K562 (cell line): ENCODE measurements at regions not wholly inside any gene's neighbourhood (a gene's known extent, or its start where the extent isn't known, plus 50 kb on each side); places are given as distances from the start of the nearest gene placed in this dataset.

ENCODE experiments used
- ATAC-seq: fragments of 200-7000 bp; cut with Tn5 transposase; 3 replicates; pipeline ENCODE4 v1.9.1; 2020; ENCODE audit warnings: moderate library complexity
- BruUV-seq: library from RNA; stranded (reverse); fragments of 400-500 nt; replicated peaks from 2 replicates; lab custom pipeline; 2021; lab: Mats Ljungman, UMichigan
- CTCF ChIA-PET: fragments of 300-600 bp; formaldehyde crosslinking; extraction: SDS; loops from one replicate; lab custom pipeline; 2021; ENCODE audit warnings: low intra/inter-chr PET ratio; lab: Yijun Ruan, JAX
- POLR2A ChIA-PET: fragments of 300-600, 350-650 bp; sonication (Branson Sonifier 250); formaldehyde crosslinking; extraction: SDS; loops from one replicate; lab custom pipeline; 2021; ENCODE audit warnings: antibody characterized with exemption, inconsistent platforms; lab: Yijun Ruan, JAX
- DNase-seq, 4 experiments: peaks; one replicate each; pipeline versions ENCODE4 v3.0.0 to v3.0.0-alpha.2; 2011 to 2018; ENCODE audit warnings: low spot score in 3 of 4, mixed read lengths in 3 of 4; ENCODE audit errors: extremely low read depth in 1 of 4
- FAIRE-seq: peaks from 2 replicates; lab custom pipeline; 2011; peaks lifted over from hg19 to GRCh38; lab: Jason Lieb, UNC
- H2AFZ ChIP-seq: 2 replicates; pipeline ENCODE4 v1.6.0; 2011; ENCODE audit warnings: low read depth, low read length, control low read depth, inconsistent platforms
- H3K27ac ChIP-seq: fragments of 200-600 bp; 3 replicates; pipeline ENCODE4 v1.8.0; 2011; ENCODE audit warnings: low read depth, mild to moderate bottlenecking, control low read depth, inconsistent platforms, low read length, moderate library complexity, mixed read lengths; ENCODE audit errors: extremely low read depth
- H3K27me3 ChIP-seq, 2 experiments: fragments of 300-600 bp in 1 of 2; 2 replicates in 1 of 2; 3 replicates in 1 of 2; pipeline versions ENCODE4 v1.6.0 to v1.8.0; 2011; ENCODE audit warnings: inconsistent platforms in 2 of 2, low read length in 2 of 2, mild to moderate bottlenecking in 1 of 2, mixed read lengths in 1 of 2, moderate library complexity in 1 of 2; ENCODE audit not compliant: control insufficient read depth in 2 of 2, insufficient read depth in 2 of 2
- H3K36me3 ChIP-seq: fragments of 300-600 bp; 3 replicates; pipeline ENCODE4 v1.8.0; 2011; ENCODE audit warnings: mild to moderate bottlenecking, low read length, inconsistent platforms; ENCODE audit not compliant: control insufficient read depth, insufficient read depth
- H3K4me1 ChIP-seq, 2 experiments: fragments of 200-600 bp in 1 of 2; replicated peaks in 1 of 2; 2 replicates in 1 of 2; 3 replicates in 1 of 2; pipeline versions ENCODE4 v1.5.1 to v1.8.0; 2011; ENCODE audit warnings: inconsistent platforms in 2 of 2, low read length in 2 of 2, mild to moderate bottlenecking in 1 of 2, mixed read lengths in 1 of 2, moderate library complexity in 1 of 2; ENCODE audit not compliant: control insufficient read depth in 2 of 2, insufficient read depth in 2 of 2
- H3K4me2 ChIP-seq: 2 replicates; pipeline ENCODE4 v1.6.1; 2011; ENCODE audit warnings: low read length, control low read depth, inconsistent platforms, mixed read lengths; ENCODE audit not compliant: insufficient read depth
- H3K4me3 ChIP-seq: fragments of 200-600 bp; sonication (generic), shearing (Covaris generic); 2 replicates; pipeline ENCODE4 v1.5.1; 2016; ENCODE audit warnings: control low read depth, inconsistent platforms
- H3K79me2 ChIP-seq: fragments of 200-600 bp; 3 replicates; pipeline ENCODE4 v1.8.0; 2011; ENCODE audit warnings: low read length, inconsistent platforms; ENCODE audit not compliant: control insufficient read depth, insufficient read depth
- H3K9ac ChIP-seq, 2 experiments: 2 replicates each; pipeline versions ENCODE4 v1.6.0 to v1.6.1; 2011; ENCODE audit warnings: low read depth in 2 of 2, low read length in 2 of 2, control low read depth in 1 of 2, inconsistent platforms in 1 of 2, mild to moderate bottlenecking in 1 of 2, mixed read lengths in 1 of 2; ENCODE audit not compliant: insufficient read depth in 1 of 2
- H3K9me1 ChIP-seq: one replicate; pipeline ENCODE4 v1.6.0; 2011; ENCODE audit warnings: inconsistent platforms, mild to moderate bottlenecking, low read length, moderate library complexity; ENCODE audit not compliant: control insufficient read depth, insufficient read depth
- H3K9me3 ChIP-seq: replicated peaks from 2 replicates; pipeline ENCODE4 v1.5.1; 2011; ENCODE audit warnings: low read depth, low read length, inconsistent platforms; ENCODE audit not compliant: control insufficient read depth, insufficient read depth
- H4K20me1 ChIP-seq: replicated peaks from 2 replicates; pipeline ENCODE4 v1.6.1; 2011; ENCODE audit warnings: low read length, inconsistent platforms, mixed read lengths; ENCODE audit not compliant: control insufficient read depth, insufficient read depth
- ELK3 ChIP-seq: fragments of 450-650 bp; formaldehyde crosslinking; IDR thresholded peaks from 2 replicates; pipeline ENCODE4 v1.4.0; 2020; ENCODE audit warnings: mild to moderate bottlenecking
- FOXP1 ChIP-seq: sonication (generic); formaldehyde crosslinking; IDR thresholded peaks from 2 replicates; pipeline ENCODE4 v1.8.0; 2022; ENCODE audit warnings: mild to moderate bottlenecking, missing genetic modification reagents
- NKRF ChIP-seq: fragments of 450-650 bp; IDR thresholded peaks from 2 replicates; pipeline ENCODE4 v1.6.1; 2016; ENCODE audit warnings: borderline replicate concordance
- PHF8 ChIP-seq: fragments of 200-600 bp; sonication (generic); IDR thresholded peaks from 2 replicates; pipeline ENCODE4 v1.6.1; 2012; ENCODE audit warnings: mixed run types, mild to moderate bottlenecking, inconsistent platforms, low read length, moderate library complexity, borderline replicate concordance
- PTBP1 ChIP-seq: fragments of 200-400 bp; formaldehyde crosslinking; IDR thresholded peaks from 2 replicates; pipeline ENCODE4 v1.6.1; 2017; ENCODE audit warnings: low read depth, low read length
- PURB ChIP-seq: sonication (generic); formaldehyde crosslinking; IDR thresholded peaks from 2 replicates; pipeline ENCODE4 v1.9.0; 2021; ENCODE audit warnings: low read depth, mild to moderate bottlenecking, missing genetic modification reagents
- RERE ChIP-seq: sonication (generic); formaldehyde crosslinking; IDR thresholded peaks from 2 replicates; pipeline ENCODE4 v1.8.0; 2023; ENCODE audit warnings: missing genetic modification reagents, mild to moderate bottlenecking, borderline replicate concordance
- SUPT5H ChIP-seq: fragments of 450-650 bp; IDR thresholded peaks from 2 replicates; pipeline ENCODE4 v1.6.1; 2016
- THRB ChIP-seq: fragments of 450-650 bp; formaldehyde crosslinking; conservative IDR thresholded peaks from 2 replicates; pipeline ENCODE4 v1.4.0; 2022; ENCODE audit warnings: mild to moderate bottlenecking, missing genetic modification characterization
- ZNF146 ChIP-seq: IDR thresholded peaks from one replicate; pipeline ENCODE4 v1.6.1; 2018; ENCODE audit warnings: missing compliant biosample characterization; ENCODE audit not compliant: unreplicated experiment
- WGBS: fragments of 100-300 bp; shearing (Covaris generic); methylation state at CpG from one replicate; pipeline ENCODE4 v1.1.6; 2016; ENCODE audit warnings: low coverage, mixed read lengths; ENCODE audit not compliant: insufficient coverage; ENCODE audit errors: missing lambda C conversion rate; 5-methylcytosine and 5-hydroxymethylcytosine counted together
- in situ Hi-C: fragments of 300-500 bp; cut with MboI; formaldehyde crosslinking; loops from 4 replicates; pipeline ENCODE4 v1.15.0; 2018; ENCODE audit warnings: inconsistent platforms, mixed read lengths
- intact Hi-C: fragments of 100-400 bp; cut with micrococcal nuclease; formaldehyde crosslinking; loops from 2 replicates; pipeline ENCODE4 v1.14.2; 2022
- TF ChIP-seq, protein P1 (sequence below): fragments of 250-450 bp; sonication (Bioruptor Pico); IDR thresholded peaks from 2 replicates; pipeline ENCODE4 v1.6.1; 2021; ENCODE audit warnings: mild to moderate bottlenecking

- TF ChIP-seq RERE (CRISPR knock-in tag) = no peak
- no peak for TF ChIP-seq FOXP1 (CRISPR knock-in tag)
- TF ChIP-seq PTBP1 = no peak
- no peak for TF ChIP-seq ZNF146 (CRISPR knock-in tag)
- no peak for TF ChIP-seq SUPT5H
Observed at GRCh38 chr6:138666636-138667035, 106.9 kb upstream of the CCDC28A start (continued).

DNA sequence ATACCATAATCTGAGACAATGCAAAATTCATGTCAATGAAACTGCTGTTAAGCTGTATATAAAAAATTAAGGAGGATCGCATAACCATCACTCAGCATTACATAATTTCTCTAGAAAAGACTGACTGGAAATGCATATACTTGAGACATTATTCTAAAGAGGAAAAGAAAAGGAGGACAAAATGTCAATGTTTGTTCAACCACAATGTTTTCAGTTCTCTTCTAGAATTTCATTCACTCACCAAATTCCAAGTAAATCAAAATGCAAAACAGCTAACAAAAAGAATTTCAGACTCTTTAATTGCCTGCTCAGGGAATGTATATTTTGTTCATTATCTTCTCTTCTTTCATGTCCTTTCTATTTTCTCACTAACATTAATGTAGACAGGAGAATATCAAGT lies 106.2 kb upstream of the CCDC28A start:
- in situ Hi-C loops = no loop called here
- BruUV-seq = no TSS peak
- no peak overlapping the region for H3K4me3 ChIP-seq
- TF ChIP-seq, protein P1, sequence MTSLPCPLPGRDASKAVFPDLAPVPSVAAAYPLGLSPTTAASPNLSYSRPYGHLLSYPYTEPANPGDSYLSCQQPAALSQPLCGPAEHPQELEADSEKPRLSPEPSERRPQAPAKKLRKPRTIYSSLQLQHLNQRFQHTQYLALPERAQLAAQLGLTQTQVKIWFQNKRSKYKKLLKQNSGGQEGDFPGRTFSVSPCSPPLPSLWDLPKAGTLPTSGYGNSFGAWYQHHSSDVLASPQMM (CRISPR knock-in tag) = no peak
- no peak for TF ChIP-seq PURB (CRISPR knock-in tag)
- no peak for TF ChIP-seq ELK3
- TF ChIP-seq THRB (CRISPR knock-in tag) = no peak
- TF ChIP-seq NKRF = no peak
- no peak for TF ChIP-seq PHF8

More for the DNA sequence above, 106.2 kb upstream of the CCDC28A start:
- Histone ChIP-seq H3K9ac (no peak overlapping the region), H3K9me3 (no peaks in the 10 kb centered on the region), H3K36me3 (no peaks in the 10 kb centered on the region), H2AFZ (no peak overlapping the region), H3K4me2 (no peak overlapping the region), H4K20me1 (no peaks in the 10 kb centered on the region), H3K27me3 (peaks cover 14 to 33% of the 10 kb centered on the region in 2 experiments; a peak in 3 of 5 replicates), H3K9me1 (no peaks in the 10 kb centered on the region), H3K79me2 (no peaks in the 10 kb centered on the region), H3K27ac (no peak overlapping the region), H3K4me1 (no peaks in the 10 kb centered on the region)
- ATAC-seq (no peak), FAIRE-seq (no peak), DNase-seq (no peak)
- 0% methylated on average over 1 of the region's 1 CpG for WGBS
- intact Hi-C loops = no loop called here
- ChIA-PET POLR2A (interaction anchor here (1.2 kb wide), 1 partner anchor 10 kb away, joined by 3 read pairs; no protein-coding TSS in a partner anchor), CTCF (no interaction called here)
